Erythroblast (primary cell): ENCODE measurements at regions not wholly inside any gene's neighbourhood (a gene's known extent, or its start where the extent isn't known, plus 50 kb on each side); places are given as distances from the start of the nearest gene placed in this dataset.

Source experiments
- DNase-seq, 2 experiments: peaks; one replicate each; lab custom pipeline; 2025; lab: John Stamatoyannopoulos, UW
- GATA1 ChIP-seq: IDR thresholded peaks from 2 replicates; pipeline ENCODE4 v1.6.1; 2011; ENCODE audit warnings: low read depth, mild to moderate bottlenecking, control low read depth, low read length, moderate library complexity
- POLR2A ChIP-seq: IDR thresholded peaks from 2 replicates; pipeline ENCODE4 v1.6.1; 2011; ENCODE audit warnings: mild to moderate bottlenecking, low read length

DNA sequence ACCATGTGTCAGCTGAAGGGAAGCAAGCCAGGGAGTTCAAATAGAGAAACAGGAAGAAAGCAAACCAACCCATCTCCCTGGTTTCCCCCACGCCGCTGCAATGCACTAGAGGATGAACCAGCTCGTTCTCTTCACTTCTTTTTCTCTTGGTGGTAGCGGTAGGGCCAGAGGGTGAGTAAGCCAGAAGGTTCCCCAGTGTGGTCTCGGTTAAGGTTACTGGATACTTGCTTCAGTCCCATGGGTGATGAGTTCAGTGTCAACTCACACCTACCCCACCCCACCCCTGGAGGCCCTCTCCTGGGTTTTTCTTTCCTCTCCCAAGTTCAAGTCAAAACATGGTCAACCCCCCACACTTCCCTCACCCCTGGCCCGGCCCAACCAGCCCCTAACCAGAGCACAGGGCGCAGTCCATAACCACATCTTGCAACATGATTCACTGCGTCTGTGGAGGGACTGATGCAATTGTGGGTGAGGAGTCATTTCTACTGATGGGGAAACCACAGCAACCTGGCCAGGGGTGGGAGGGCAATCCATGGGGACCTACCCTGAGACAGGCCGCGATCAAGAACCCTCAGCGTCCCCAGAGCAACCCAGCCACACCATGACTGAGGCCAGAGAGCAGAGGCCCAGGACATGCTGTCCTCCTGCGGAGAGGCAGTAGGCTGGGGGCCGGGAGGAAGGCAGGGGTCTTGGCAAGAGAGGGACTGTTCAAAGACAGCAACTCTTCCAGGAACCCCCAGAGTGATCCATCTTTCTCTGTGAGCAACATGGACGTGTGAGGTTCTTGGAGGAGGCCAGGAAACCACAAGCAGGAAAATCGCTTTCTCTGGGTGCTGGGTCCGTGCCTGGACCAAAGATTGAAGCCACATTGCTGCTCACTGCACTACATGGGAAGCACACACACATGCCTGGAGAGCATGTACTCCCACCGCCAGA is 276.6 kb downstream of the UACA start:
- DNase-seq = no peak

DNA sequence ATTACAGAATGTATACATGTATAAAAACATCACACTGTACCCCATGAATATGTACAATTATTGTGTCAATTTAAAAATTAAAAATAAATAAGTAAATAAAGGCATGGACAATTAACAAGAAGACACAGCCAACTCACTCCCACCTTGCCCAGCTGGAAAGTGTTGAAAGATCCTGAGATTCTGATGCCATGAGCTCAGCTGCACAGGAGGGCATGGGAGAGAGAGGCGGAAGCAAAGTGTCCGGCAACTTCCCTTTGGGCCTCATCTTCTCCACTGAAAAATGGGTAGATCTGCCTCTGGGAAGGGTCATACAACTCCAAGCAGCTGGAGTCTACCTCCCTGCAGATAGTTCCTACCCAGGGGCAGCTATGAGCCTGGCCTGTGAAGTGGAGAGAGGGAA is 277.3 kb downstream of the UACA start:
- DNase-seq = no peak
- TF ChIP-seq GATA1 (no peak), POLR2A (no peak)

More for the DNA sequence above, 276.6 kb downstream of the UACA start:
- TF ChIP-seq POLR2A (no peak), GATA1 (no peak)

DNA sequence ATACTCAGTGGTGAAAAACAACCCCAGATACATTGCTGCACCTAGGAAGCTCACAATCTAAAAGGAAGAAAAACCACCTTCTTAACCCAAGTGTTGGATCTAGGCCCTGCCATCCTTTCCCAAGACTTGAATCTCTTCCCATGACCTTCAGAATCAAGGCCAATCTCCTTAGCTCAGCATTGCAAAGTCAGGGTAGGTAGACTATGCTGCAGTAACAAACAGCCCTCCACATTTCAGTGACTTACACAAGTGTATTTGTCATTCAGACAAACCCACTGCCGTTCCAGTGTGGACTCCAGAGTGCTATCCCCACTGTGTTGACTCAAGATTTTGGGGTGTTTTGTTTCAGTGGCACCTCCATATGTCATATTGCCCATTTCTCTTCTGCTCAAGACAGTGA is 278.4 kb downstream of the UACA start:
- no peak for TF ChIP-seq GATA1
- TF ChIP-seq POLR2A = no peak
- DNase-seq = no peak

DNA sequence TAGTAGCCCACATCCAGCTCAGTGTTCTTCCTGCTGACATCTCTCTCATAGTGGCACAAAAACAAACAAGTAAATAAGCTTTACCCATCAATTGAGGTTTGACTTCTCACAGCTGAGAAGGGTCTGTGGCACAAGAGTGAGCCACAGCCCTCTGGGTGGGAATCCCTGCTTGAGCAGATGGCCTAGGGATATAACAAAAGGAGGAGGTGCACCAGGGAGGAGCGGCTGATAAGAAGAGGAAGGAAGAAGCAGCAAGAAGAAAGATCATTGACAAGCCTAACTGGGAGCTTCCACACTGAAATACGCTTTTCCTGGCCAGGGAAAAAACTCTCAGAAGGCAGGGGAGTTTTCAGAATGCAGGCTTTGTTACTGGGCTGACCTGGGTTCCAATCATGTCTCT is 279.8 kb downstream of the UACA start:
- DNase-seq = peak in 1 of 2 experiments; percentile 12
- TF ChIP-seq GATA1 (no peak), POLR2A (no peak)

- DNase-seq = peak; percentile 10 to 35
- TF ChIP-seq POLR2A (no peak), GATA1 (no peak)
These were observed 283.0 kb downstream of the UACA start for GRCh38 chr15:70480196-70480856.

- DNase-seq = no peak
- TF ChIP-seq POLR2A = no peak
- TF ChIP-seq GATA1 = no peak
These were observed 283.6 kb downstream of the UACA start for GRCh38 chr15:70479785-70480184.

DNA sequence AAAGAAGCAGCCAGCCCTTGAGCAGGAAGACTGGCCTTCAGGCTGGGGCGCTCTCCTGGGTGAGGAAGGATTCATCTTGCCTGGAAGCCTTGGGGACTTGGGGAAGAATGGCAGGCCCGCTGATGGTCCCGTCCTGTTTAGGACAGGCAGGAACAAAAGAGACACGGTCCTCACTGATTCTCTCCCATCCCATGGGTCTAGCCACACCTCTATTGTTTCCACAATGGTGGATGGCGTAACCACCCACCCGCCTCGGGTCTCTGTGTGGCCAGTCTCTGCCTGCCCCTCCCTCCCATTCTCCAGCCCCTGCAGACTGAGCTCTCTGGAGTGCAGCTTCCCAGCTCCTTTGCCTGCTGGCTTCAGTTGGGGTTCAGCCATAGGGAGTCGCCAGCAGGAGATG is 284.3 kb downstream of the UACA start:
- DNase-seq = no peak
- TF ChIP-seq POLR2A (no peak), GATA1 (no peak)

- TF ChIP-seq GATA1 (no peak), POLR2A (no peak)
- no peak for DNase-seq
These were observed 284.9 kb downstream of the UACA start for GRCh38 chr15:70478251-70478990.

GRCh38 chr15:70477750-70478250 is 285.6 kb downstream of the UACA start:
- DNase-seq = no peak
- no peak for TF ChIP-seq GATA1

DNA sequence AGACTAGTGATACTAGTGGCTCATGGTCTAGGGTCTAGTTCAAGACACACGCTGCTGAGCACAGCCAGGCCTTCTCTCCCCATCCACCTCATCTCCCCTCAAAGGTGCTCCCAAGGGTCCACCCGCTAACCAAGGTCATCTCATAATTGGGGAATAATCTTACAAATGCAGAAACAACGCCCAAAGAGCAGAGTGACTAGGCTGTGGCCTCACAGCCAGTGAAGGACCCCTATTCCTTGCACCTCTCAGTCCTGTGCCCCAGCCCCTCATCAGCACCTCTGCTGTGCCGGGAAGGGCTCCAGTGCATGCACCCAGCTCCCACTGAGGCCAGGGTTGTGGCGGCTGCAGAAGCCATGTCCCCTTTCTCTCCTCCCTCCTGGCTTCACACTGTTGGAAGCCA is 286.9 kb downstream of the UACA start:
- no peak for DNase-seq
- no peak for TF ChIP-seq POLR2A

DNA sequence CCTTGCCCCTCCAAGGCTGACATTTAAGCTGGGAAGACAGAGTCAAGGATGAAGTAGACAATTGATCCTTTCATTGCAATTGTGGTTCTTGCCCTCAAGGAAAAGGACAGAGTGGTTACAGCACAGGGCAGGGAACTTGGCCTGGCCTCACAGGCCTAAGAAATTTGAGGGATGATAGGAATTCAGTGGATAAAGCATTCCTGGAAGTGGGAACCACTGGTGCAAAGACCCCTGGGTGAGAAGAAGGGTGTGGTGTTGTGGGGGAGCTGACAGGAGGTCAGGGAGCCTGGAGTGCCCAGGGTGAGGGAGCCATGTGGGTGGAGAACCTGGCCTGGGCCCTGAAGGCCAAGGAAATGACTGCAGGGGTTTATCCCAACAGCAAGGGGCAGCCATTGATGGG is 287.4 kb downstream of the UACA start:
- TF ChIP-seq GATA1 (no peak), POLR2A (no peak)
- no peak for DNase-seq

- TF ChIP-seq POLR2A (no peak), GATA1 (no peak)
- no peak for DNase-seq
These were observed 288.0 kb downstream of the UACA start for GRCh38 chr15:70475407-70475781.
